Heart right ventricle (tissue), 16 donors: ENCODE measurements at regions not wholly inside any gene's neighbourhood (a gene's known extent, or its start where the extent isn't known, plus 50 kb on each side); places are given as distances from the start of the nearest gene placed in this dataset.

Experiments
- ATAC-seq, 8 donors: fragments of 200-7000 bp; cut with Tn5 transposase; one replicate each; pipeline ENCODE4 v1.9.1; 2020; ENCODE audit warnings: mild to moderate bottlenecking in 8 of 8, moderate library complexity in 8 of 8, moderate number of reproducible peaks in 1 of 8
- DNase-seq, 2 donors: peaks; one replicate each; pipeline ENCODE4 v3.0.0-alpha.2; 2020
- H3K27ac ChIP-seq, 10 donors: fragments of 200-600 bp; sonication (generic) in 2 of 10; one replicate each; pipeline versions ENCODE4 v1.5.0 to v1.8.0; 2020 to 2022; ENCODE audit warnings: mild to moderate bottlenecking in 3 of 10
- H3K27me3 ChIP-seq, 7 donors: fragments of 200-600 bp; one replicate each; pipeline ENCODE4 v1.8.0; 2021 to 2022; ENCODE audit warnings: mild to moderate bottlenecking in 2 of 7
- H3K36me3 ChIP-seq, 9 donors: fragments of 200-600 bp; sonication (generic) in 1 of 9; one replicate each; pipeline versions ENCODE4 v1.5.0 to v1.8.0; 2020 to 2022; ENCODE audit warnings: mild to moderate bottlenecking in 2 of 9
- H3K4me1 ChIP-seq, 9 donors: fragments of 200-600 bp; sonication (generic) in 1 of 9; one replicate each; pipeline versions ENCODE4 v1.5.0 to v1.8.0; 2020 to 2022; ENCODE audit warnings: mild to moderate bottlenecking in 4 of 9
- H3K4me3 ChIP-seq, 10 donors: fragments of 200-600 bp; sonication (generic) in 2 of 10; one replicate each; pipeline versions ENCODE4 v1.5.0 to v1.8.0; 2020 to 2022; ENCODE audit warnings: mild to moderate bottlenecking in 7 of 10, moderate library complexity in 2 of 10
- H3K9me3 ChIP-seq, 11 donors: fragments of 200-600 bp in 10 of 11; sonication (generic) in 2 of 11; one replicate each; pipeline versions ENCODE4 v1.5.0 to v1.8.0; 2013 to 2022; ENCODE audit warnings: mild to moderate bottlenecking in 2 of 11, control low read depth in 1 of 11, moderate library complexity in 1 of 11
- CTCF ChIP-seq, 9 donors: fragments of 200-600 bp; sonication (generic) in 2 of 9; IDR thresholded peaks; one replicate each; pipeline versions ENCODE4 v1.5.0 to v1.8.0; 2021 to 2022; ENCODE audit warnings: antibody characterized with exemption in 9 of 9, mild to moderate bottlenecking in 5 of 9, moderate library complexity in 1 of 9
- WGBS, 2 donors: extraction: QIAGEN DNeasy Blood & Tissue Kit; methylation state at CpG; one replicate each; pipeline ENCODE4 v1.1.7; 2013; ENCODE audit warnings: inconsistent platforms in 1 of 2; 5-methylcytosine and 5-hydroxymethylcytosine counted together
- intact Hi-C, 10 donors: fragments of 100-400 bp; cut with DNase I; formaldehyde crosslinking; loops; one replicate each; pipeline versions ENCODE4 v1.11.1 to v1.14.2; 2022
- donor health status: Arrhythmogenic right ventricular cardiomyopathy.
- donor health status: ischemic (EF 13 %, LVEDD 7.1; RV severe dilation, severe dysfunction).
- donor health status: healthy with polysubstance abuse.
- donor health status: DM: no; HTN: yes; CAD: no.
- donor health status: DM: no; HTN: no; CAD: no.
- donor health status: ischemic (EF 25% LVEDD 6.9; RV normal size, moderate dysfunction).
- donor health status: ischemic (EF 25% LVEDD 5.7; RV mildly dilated, moderate dysfunction).
- donor health status: healthy.
- donor health status: DM: yes; HTN: yes; CAD: no.
- donor health status: Ischemic cardiomyopathy.
- donor health status: ischemic (EF 35%, LVEDD 5.7; RV mildly dilated, moderate dysfunction).
- donor health status: nonischemic (EF 11% LVEDD 7.7; RV severe dilation, severe dysfunction).
- donor health status: DM: yes; HTN: yes; CAD: no.
- donor health status: PGD.
- donor health status: ischemic (EF 29% LVEDD 5.4; RV normal size, mild dysfunction).
- donor health status: nonischemic (EF 23%, LVEDD 6.1; RV moderate dilation, normal function).

DNA sequence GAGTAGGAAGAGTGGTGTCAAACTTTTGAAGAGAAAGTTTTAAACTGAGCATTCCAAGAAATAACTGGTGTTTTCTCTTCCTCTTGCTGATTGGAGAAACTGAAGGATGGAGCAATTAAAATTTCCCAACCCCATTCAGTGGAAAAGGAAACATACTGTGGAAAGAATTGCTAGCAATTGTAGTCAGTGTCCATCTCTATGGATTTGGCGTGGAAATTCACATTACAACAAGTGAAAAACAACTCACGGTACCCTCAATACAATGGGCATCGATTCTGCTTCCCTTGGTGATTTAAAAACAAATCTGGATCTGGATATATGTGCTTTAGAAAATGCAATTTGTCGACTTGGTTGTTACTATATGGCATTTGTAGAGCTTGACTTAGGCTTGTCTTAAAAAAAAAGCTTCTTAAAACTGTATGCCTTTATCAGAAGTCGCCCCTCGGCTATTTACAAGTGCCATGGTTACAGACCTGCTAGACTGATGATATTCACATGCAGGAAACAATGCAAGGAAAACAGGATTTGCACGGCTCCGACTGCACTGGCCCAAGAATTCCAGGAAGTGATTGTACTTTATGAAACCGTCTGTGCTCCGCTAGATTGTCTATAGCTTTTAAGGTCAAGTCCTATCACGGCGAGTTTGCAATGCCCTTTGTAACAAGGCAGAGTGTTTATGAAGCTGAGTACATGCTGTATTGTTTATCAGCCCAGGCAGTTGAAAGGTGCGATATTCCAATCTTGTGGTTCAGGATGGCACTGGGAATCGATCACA is 131.7 kb upstream of the PHACTR1 start:
- intact Hi-C loops, result loop anchor here in 2 of 10 donors (5.0 kb wide), 2 partner anchors 273 to 293 kb away; partner anchors contain the start of gene EDN1 (in 1 of the 2)
- DNase-seq (peak in 1 of 2 donors; percentile 32), ATAC-seq (peak; percentile 61 to 93 (median 84))
- H3K27ac ChIP-seq, result peak overlapping the region; percentile 32 to 82 (median 69)
- no peaks in the 10 kb centered on the region for H3K27me3 ChIP-seq
- WGBS, 2 donors, result 43 to 44% methylated on average over 14 of the region's 14 CpGs
- peaks cover 0 to 24% (median 8%) of the 10 kb centered on the region in 9 donors for H3K4me1 ChIP-seq
- H3K36me3 ChIP-seq, result no peaks in the 10 kb centered on the region
- no peaks in the 10 kb centered on the region for H3K9me3 ChIP-seq
- peak overlapping the region in 5 of 10 donors; percentile 14 to 37 (median 29) for H3K4me3 ChIP-seq
- TF ChIP-seq CTCF (IDR thresholded peaks at IDR 0.05), result no peak

- intact Hi-C loops, result loop anchor here in 2 of 10 donors (5.0 kb wide), 2 partner anchors 273 to 293 kb away; partner anchors contain the start of gene EDN1 (in 1 of the 2)
Measured at GRCh38 chr6:12585497-12585958, 131.0 kb upstream of the PHACTR1 start.

GRCh38 chr6:12586721-12587480 is 129.7 kb upstream of the PHACTR1 start:
- 89 to 90% methylated on average over 9 of the region's 9 CpGs for WGBS, 2 donors
- no peaks in the 10 kb centered on the region for H3K9me3 ChIP-seq
- no peaks in the 10 kb centered on the region for H3K27me3 ChIP-seq
- intact Hi-C loops, result loop anchor here in 2 of 10 donors (5.0 kb wide), 2 partner anchors 275 to 295 kb away; partner anchors contain the start of gene EDN1 (in 1 of the 2)
- H3K27ac ChIP-seq, result peak overlapping the region in 1 of 10 donors; percentile 81
- peaks cover 0 to 24% (median 8%) of the 10 kb centered on the region in 9 donors for H3K4me1 ChIP-seq
- ATAC-seq (no peak), DNase-seq (no peak)
- H3K4me3 ChIP-seq, result no peak overlapping the region
- H3K36me3 ChIP-seq, result no peaks in the 10 kb centered on the region
- TF ChIP-seq CTCF (IDR thresholded peaks at IDR 0.05), result no peak

More at GRCh38 chr6:12585497-12585958, 131.0 kb upstream of the PHACTR1 start:
- DNase-seq, result peak; percentile 15 to 66
- peaks cover 0 to 24% (median 8%) of the 10 kb centered on the region in 9 donors for H3K4me1 ChIP-seq
- no peaks in the 10 kb centered on the region for H3K27me3 ChIP-seq
- H3K4me3 ChIP-seq, result peak overlapping the region in 6 of 10 donors; percentile 6 to 37 (median 24)
- peak; percentile 71 to 95 (median 83) for ATAC-seq
- TF ChIP-seq CTCF (IDR thresholded peaks at IDR 0.05), result no peak
- H3K27ac ChIP-seq, result peak overlapping the region; percentile 32 to 82 (median 69)
- no peaks in the 10 kb centered on the region for H3K9me3 ChIP-seq
- 33% methylated on average over 12 of the region's 12 CpGs for WGBS, 2 donors
- no peaks in the 10 kb centered on the region for H3K36me3 ChIP-seq

DNA sequence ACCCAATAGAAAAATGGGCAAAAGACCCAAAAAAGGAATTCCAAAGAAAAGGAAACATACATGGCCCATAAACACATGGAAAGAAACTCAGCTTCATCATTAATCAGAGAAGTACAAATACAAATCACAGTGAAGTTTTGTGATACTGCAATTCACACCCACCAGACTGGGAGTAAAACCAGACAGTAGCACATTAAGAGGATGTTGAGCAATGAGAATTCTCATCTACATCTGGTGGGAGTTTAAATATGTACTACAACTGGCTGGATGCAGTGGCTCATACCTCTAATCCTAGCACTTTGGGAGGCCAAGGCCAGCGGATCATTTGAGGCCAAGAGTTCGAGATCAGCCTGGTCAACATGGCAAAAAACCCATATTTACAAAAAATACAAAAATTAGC is 125.7 kb upstream of the PHACTR1 start:
- intact Hi-C loops, result loop anchor here in 2 of 10 donors (10.0 kb wide), 1 partner anchor 196 kb away; no protein-coding TSS in a partner anchor
- WGBS, 2 donors, result 86 to 96% methylated on average over 2 of the region's 2 CpGs
- no peak for TF ChIP-seq CTCF (IDR thresholded peaks at IDR 0.05)
- Histone ChIP-seq H3K4me3 (no peak overlapping the region), H3K4me1 (peaks cover 0 to 18% (median 2%) of the 10 kb centered on the region in 9 donors), H3K9me3 (no peaks in the 10 kb centered on the region), H3K36me3 (no peaks in the 10 kb centered on the region), H3K27me3 (no peaks in the 10 kb centered on the region), H3K27ac (no peak overlapping the region)
- DNase-seq (no peak), ATAC-seq (no peak)
